ENCODE measurements at regions not wholly inside any gene's neighbourhood (a gene's known extent, or its start where the extent isn't known, plus 50 kb on each side); places are given as distances from the start of the nearest gene placed in this dataset.

DNA sequence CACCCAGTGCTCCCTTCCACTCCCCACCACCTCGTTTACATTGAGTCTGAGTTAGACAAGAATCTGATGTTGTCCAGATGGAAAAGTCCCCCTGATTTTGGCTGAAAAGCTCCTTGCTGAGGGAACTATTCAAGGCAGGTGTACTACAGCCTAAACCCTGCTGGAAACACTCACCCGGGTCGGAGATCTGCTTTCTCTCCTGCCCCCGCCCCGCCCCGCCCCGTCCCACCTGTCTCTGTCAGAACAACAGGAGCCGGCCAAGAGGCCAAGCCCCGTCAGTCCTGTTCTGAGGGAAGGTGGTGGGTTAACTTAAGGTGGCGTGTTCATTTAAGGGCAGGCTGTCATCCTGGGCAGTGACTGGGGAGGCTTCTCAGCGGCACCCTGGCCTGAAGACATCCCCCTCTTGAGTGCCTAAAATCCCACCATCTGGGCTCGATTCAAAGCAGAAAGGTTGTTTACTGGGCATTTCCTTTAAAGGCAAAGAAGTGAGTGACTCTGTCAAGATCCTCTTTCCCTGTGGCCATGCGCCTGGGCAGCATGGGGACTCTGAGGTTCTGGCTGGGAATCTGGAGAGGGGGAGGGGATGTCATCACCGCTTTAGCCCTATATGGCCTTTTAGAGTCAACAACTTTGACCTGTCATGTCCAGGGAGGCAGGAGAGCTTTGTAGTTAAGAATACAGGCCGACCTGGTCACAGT, 71.1 kb upstream of the NEURL1B start:
- H3K9me2 ChIP-seq (ENCODE audit: insufficient read depth), result no peaks in the 10 kb centered on the region
- ATAC-seq (peak; percentile 76), DNase-seq (ENCODE audit: low spot score) (peak; percentile 60)
- peaks cover 20% of the 10 kb centered on the region for H3K4me1 ChIP-seq (ENCODE audit: insufficient read depth)
- H2AFZ ChIP-seq, result 0 out of 2 replicates have a peak overlapping the region, but pooled peaks have one; percentile 63
- no peaks in the 10 kb centered on the region for H3K36me3 ChIP-seq (ENCODE audit: insufficient read depth)
- Mint-ChIP-seq H3K9me3 (no peaks in the 10 kb centered on the region; the same call in 2 of the 3 replicates), H3K36me3 (ENCODE audit: low read depth) (no peaks in the 10 kb centered on the region), H3K27me3 (ENCODE audit: insufficient read depth, low read depth, poor library complexity) (peaks cover 24% of the 10 kb centered on the region), H3K4me1 (peaks cover 30% of the 10 kb centered on the region), H3K4me3 (peak overlapping the region; percentile 35), H3K27ac (no peak overlapping the region)
- no peak overlapping the region for H3K27ac ChIP-seq (ENCODE audit: low read depth)
- TF ChIP-seq JUNB (IDR thresholded peaks at IDR 0.05; ENCODE audit: unreplicated experiment), result no peak
- peak overlapping the region; percentile 20; the same call in 1 of the 2 replicates for H3K4me3 ChIP-seq
- H3K79me2 ChIP-seq (replicated peaks; ENCODE audit: insufficient read depth), result no peaks in the 10 kb centered on the region
- H3K4me2 ChIP-seq, result peak overlapping the region; percentile 70
- H4K20me1 ChIP-seq (replicated peaks; ENCODE audit: insufficient read depth), result no peaks in the 10 kb centered on the region
- H3K27me3 ChIP-seq (ENCODE audit: insufficient read depth), result no peaks in the 10 kb centered on the region
- no peaks in the 10 kb centered on the region for H3F3A ChIP-seq (replicated peaks; ENCODE audit: low read depth)

DNA sequence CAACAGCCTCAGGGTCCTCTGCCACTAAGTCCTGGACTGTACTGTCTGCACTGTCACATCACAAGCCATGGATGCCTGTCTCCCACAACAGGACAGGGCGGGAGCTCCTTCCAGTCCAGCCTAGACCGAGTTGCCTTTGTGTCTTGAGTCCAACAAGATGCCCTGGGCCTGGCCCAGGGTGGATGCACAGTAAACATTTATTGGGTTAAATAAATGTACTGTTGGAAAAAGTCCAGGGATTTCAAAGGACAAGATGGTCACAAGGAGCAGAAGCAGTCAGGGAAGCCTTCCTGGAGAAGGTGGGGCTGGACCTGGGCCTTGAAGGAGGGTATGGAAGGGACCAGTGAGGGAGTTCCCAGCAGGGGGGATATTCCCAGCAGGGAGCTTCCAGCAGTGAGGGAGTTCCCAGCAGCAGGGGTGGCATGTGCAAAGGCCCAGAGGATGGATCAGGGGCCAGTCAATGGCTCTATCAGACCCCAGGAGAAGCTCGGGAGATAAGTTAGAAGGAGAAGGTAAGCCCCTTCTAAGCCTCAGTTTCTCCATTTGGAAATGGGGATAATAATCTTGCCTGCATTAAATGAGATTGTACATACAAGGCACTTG, 72.7 kb upstream of the NEURL1B start:
- Mint-ChIP-seq H3K36me3 (ENCODE audit: low read depth) (no peaks in the 10 kb centered on the region), H3K4me1 (peaks cover 23% of the 10 kb centered on the region), H3K27me3 (ENCODE audit: insufficient read depth, low read depth, poor library complexity) (peaks cover 22% of the 10 kb centered on the region), H3K27ac (no peak overlapping the region), H3K9me3 (no peaks in the 10 kb centered on the region; the same call in 2 of the 3 replicates), H3K4me3 (no peak overlapping the region)
- ATAC-seq (no peak), DNase-seq (ENCODE audit: low spot score) (no peak)
- no peaks in the 10 kb centered on the region for H3K79me2 ChIP-seq (replicated peaks; ENCODE audit: insufficient read depth)
- H3K27ac ChIP-seq (ENCODE audit: low read depth), result no peak overlapping the region
- H2AFZ ChIP-seq, result no peak overlapping the region
- H3K27me3 ChIP-seq (ENCODE audit: insufficient read depth), result no peaks in the 10 kb centered on the region
- no peak overlapping the region for H3K4me3 ChIP-seq
- H3K36me3 ChIP-seq (ENCODE audit: insufficient read depth), result no peaks in the 10 kb centered on the region
- no peaks in the 10 kb centered on the region for H3F3A ChIP-seq (replicated peaks; ENCODE audit: low read depth)
- H3K9me2 ChIP-seq (ENCODE audit: insufficient read depth), result no peaks in the 10 kb centered on the region
- no peak overlapping the region for H3K4me2 ChIP-seq
- no peaks in the 10 kb centered on the region for H4K20me1 ChIP-seq (replicated peaks; ENCODE audit: insufficient read depth)
- H3K4me1 ChIP-seq (ENCODE audit: insufficient read depth), result peaks cover 15% of the 10 kb centered on the region
- TF ChIP-seq EZH2 (IDR thresholded peaks at IDR 0.05; ENCODE audit: low read depth, unreplicated experiment) (no peak), POLR2AphosphoS5 (IDR thresholded peaks at IDR 0.05; ENCODE audit: low read depth) (no peak), NANOG (IDR thresholded peaks at IDR 0.05; ENCODE audit: borderline replicate concordance) (no peak), EZH2phosphoT487 (IDR thresholded peaks at IDR 0.05; ENCODE audit: unreplicated experiment) (no peak), ZNF331 (CRISPR knock-in tag; IDR thresholded peaks at IDR 0.05; ENCODE audit: low read depth) (no peak)
- TF ChIP-seq, protein P1, sequence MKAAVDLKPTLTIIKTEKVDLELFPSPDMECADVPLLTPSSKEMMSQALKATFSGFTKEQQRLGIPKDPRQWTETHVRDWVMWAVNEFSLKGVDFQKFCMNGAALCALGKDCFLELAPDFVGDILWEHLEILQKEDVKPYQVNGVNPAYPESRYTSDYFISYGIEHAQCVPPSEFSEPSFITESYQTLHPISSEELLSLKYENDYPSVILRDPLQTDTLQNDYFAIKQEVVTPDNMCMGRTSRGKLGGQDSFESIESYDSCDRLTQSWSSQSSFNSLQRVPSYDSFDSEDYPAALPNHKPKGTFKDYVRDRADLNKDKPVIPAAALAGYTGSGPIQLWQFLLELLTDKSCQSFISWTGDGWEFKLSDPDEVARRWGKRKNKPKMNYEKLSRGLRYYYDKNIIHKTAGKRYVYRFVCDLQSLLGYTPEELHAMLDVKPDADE (IDR thresholded peaks at IDR 0.05), result no peak
- TF ChIP-seq, protein P2, sequence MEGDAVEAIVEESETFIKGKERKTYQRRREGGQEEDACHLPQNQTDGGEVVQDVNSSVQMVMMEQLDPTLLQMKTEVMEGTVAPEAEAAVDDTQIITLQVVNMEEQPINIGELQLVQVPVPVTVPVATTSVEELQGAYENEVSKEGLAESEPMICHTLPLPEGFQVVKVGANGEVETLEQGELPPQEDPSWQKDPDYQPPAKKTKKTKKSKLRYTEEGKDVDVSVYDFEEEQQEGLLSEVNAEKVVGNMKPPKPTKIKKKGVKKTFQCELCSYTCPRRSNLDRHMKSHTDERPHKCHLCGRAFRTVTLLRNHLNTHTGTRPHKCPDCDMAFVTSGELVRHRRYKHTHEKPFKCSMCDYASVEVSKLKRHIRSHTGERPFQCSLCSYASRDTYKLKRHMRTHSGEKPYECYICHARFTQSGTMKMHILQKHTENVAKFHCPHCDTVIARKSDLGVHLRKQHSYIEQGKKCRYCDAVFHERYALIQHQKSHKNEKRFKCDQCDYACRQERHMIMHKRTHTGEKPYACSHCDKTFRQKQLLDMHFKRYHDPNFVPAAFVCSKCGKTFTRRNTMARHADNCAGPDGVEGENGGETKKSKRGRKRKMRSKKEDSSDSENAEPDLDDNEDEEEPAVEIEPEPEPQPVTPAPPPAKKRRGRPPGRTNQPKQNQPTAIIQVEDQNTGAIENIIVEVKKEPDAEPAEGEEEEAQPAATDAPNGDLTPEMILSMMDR (conservative IDR thresholded peaks at IDR 0.05; ENCODE audit: low read depth in 2 of 2), result no peak
- TF ChIP-seq, protein P3, sequence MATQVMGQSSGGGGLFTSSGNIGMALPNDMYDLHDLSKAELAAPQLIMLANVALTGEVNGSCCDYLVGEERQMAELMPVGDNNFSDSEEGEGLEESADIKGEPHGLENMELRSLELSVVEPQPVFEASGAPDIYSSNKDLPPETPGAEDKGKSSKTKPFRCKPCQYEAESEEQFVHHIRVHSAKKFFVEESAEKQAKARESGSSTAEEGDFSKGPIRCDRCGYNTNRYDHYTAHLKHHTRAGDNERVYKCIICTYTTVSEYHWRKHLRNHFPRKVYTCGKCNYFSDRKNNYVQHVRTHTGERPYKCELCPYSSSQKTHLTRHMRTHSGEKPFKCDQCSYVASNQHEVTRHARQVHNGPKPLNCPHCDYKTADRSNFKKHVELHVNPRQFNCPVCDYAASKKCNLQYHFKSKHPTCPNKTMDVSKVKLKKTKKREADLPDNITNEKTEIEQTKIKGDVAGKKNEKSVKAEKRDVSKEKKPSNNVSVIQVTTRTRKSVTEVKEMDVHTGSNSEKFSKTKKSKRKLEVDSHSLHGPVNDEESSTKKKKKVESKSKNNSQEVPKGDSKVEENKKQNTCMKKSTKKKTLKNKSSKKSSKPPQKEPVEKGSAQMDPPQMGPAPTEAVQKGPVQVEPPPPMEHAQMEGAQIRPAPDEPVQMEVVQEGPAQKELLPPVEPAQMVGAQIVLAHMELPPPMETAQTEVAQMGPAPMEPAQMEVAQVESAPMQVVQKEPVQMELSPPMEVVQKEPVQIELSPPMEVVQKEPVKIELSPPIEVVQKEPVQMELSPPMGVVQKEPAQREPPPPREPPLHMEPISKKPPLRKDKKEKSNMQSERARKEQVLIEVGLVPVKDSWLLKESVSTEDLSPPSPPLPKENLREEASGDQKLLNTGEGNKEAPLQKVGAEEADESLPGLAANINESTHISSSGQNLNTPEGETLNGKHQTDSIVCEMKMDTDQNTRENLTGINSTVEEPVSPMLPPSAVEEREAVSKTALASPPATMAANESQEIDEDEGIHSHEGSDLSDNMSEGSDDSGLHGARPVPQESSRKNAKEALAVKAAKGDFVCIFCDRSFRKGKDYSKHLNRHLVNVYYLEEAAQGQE (IDR thresholded peaks at IDR 0.05; ENCODE audit: unreplicated experiment), result no peak
